Fibroblast of lung (primary cell): ENCODE measurements at regions not wholly inside any gene's neighbourhood (a gene's known extent, or its start where the extent isn't known, plus 50 kb on each side); places are given as distances from the start of the nearest gene placed in this dataset.

Experiments used
- DNase-seq, 2 donors: peaks; one replicate each; pipeline versions ENCODE4 v3.0.0 to v3.0.0-alpha.2; 2010; ENCODE audit warnings: low read depth in 2 of 2
- H2AFZ ChIP-seq: 2 replicates; pipeline ENCODE4 v1.5.1; 2012; ENCODE audit warnings: low read length, control low read depth, inconsistent platforms
- H3K27ac ChIP-seq: 2 replicates; pipeline ENCODE4 v1.5.1; 2011; ENCODE audit warnings: low read length, control low read depth; ENCODE audit not compliant: insufficient read depth
- H3K27me3 ChIP-seq: 2 replicates; pipeline ENCODE4 v1.5.1; 2011; ENCODE audit warnings: mild to moderate bottlenecking, low read length; ENCODE audit not compliant: control insufficient read depth, insufficient read depth
- H3K36me3 ChIP-seq: 2 replicates; pipeline ENCODE4 v1.5.1; 2011; ENCODE audit warnings: low read length; ENCODE audit not compliant: control insufficient read depth, insufficient read depth
- H3K4me1 ChIP-seq: 2 replicates; pipeline ENCODE4 v1.5.1; 2011; ENCODE audit warnings: low read length; ENCODE audit not compliant: control insufficient read depth, insufficient read depth; ENCODE audit errors: extremely low read depth
- H3K4me2 ChIP-seq: 2 replicates; pipeline ENCODE4 v1.5.1; 2011; ENCODE audit warnings: low read length, control low read depth; ENCODE audit not compliant: insufficient read depth; ENCODE audit errors: extremely low read depth
- H3K4me3 ChIP-seq, 4 experiments: fragments of 200-600 bp in 1 of 4; sonication (generic) in 1 of 4; replicated peaks in 1 of 4; 2 replicates each; pipeline ENCODE4 v1.5.1; 2011 to 2016; ENCODE audit warnings: low read length in 4 of 4, low read depth in 3 of 4, mild to moderate bottlenecking in 3 of 4, control low read depth in 2 of 4, inconsistent platforms in 1 of 4, mixed read lengths in 1 of 4; ENCODE audit not compliant: insufficient read depth in 1 of 4; ENCODE audit errors: control extremely low read depth in 1 of 4
- H3K79me2 ChIP-seq: 2 replicates; pipeline ENCODE4 v1.5.1; 2012; ENCODE audit warnings: mild to moderate bottlenecking, low read length, inconsistent platforms; ENCODE audit not compliant: control insufficient read depth, insufficient read depth
- H3K9ac ChIP-seq: 2 replicates; pipeline ENCODE4 v1.5.1; 2011; ENCODE audit warnings: mild to moderate bottlenecking, low read length, control low read depth; ENCODE audit not compliant: insufficient read depth
- H3K9me3 ChIP-seq: 2 replicates; pipeline ENCODE4 v1.5.1; 2012; ENCODE audit warnings: low read depth, low read length; ENCODE audit not compliant: control insufficient read depth, insufficient read depth
- H4K20me1 ChIP-seq: 2 replicates; pipeline ENCODE4 v1.5.1; 2011; ENCODE audit warnings: low read length; ENCODE audit not compliant: control insufficient read depth, insufficient read depth; ENCODE audit errors: extremely low read depth
- CTCF ChIP-seq, 2 donors: IDR thresholded peaks in 1 of 2; conservative IDR thresholded peaks in 1 of 2; 1 replicate in 1 of 2; 2 replicates in 1 of 2; pipeline ENCODE4 v1.5.1; 2011 to 2012; ENCODE audit warnings: low read length in 2 of 2, control low read depth in 1 of 2, inconsistent platforms in 1 of 2, low read depth in 1 of 2, mild to moderate bottlenecking in 1 of 2
- EZH2 ChIP-seq: IDR thresholded peaks from 2 replicates; pipeline ENCODE4 v1.5.1; 2012; ENCODE audit warnings: low read length, control low read depth, mild to moderate bottlenecking; ENCODE audit errors: missing control alignments

- H3K9me3 ChIP-seq: no peaks in the 10 kb centered on the region
- no peak overlapping the region for H3K9ac ChIP-seq
- H3K36me3 ChIP-seq: no peaks in the 10 kb centered on the region
- TF ChIP-seq CTCF (conservative IDR thresholded peaks at IDR 0.05 in 1 of 2, IDR thresholded peaks at IDR 0.05 in 1 of 2; ENCODE audit: low read depth in 1 of 2, low read length in 2 of 2) (no peak), EZH2 (no peak)
- no peaks in the 10 kb centered on the region for H4K20me1 ChIP-seq
- H3K4me2 ChIP-seq: no peak overlapping the region
- no peak for DNase-seq
- no peak overlapping the region for H3K27ac ChIP-seq
- H3K27me3 ChIP-seq: no peaks in the 10 kb centered on the region
- H3K4me3 ChIP-seq: no peak overlapping the region
- no peaks in the 10 kb centered on the region for H3K79me2 ChIP-seq
- no peaks in the 10 kb centered on the region for H3K4me1 ChIP-seq
- no peak overlapping the region for H2AFZ ChIP-seq
Observed at GRCh38 chr10:94043431-94043990, 49.8 kb downstream of the PLCE1 start.

GRCh38 chr10:94046098-94046497, 52.4 kb downstream of the PLCE1 start:
- H3K4me2 ChIP-seq: no peak overlapping the region
- TF ChIP-seq CTCF (conservative IDR thresholded peaks at IDR 0.05 in 1 of 2, IDR thresholded peaks at IDR 0.05 in 1 of 2; ENCODE audit: low read depth in 1 of 2, low read length in 2 of 2) (no peak), EZH2 (no peak)
- H3K27ac ChIP-seq: no peak overlapping the region
- H2AFZ ChIP-seq: no peak overlapping the region
- no peaks in the 10 kb centered on the region for H4K20me1 ChIP-seq
- no peaks in the 10 kb centered on the region for H3K4me1 ChIP-seq
- H3K4me3 ChIP-seq: no peak overlapping the region
- H3K9ac ChIP-seq: no peak overlapping the region
- H3K9me3 ChIP-seq: no peaks in the 10 kb centered on the region
- no peaks in the 10 kb centered on the region for H3K79me2 ChIP-seq
- H3K27me3 ChIP-seq: no peaks in the 10 kb centered on the region
- no peak for DNase-seq
- H3K36me3 ChIP-seq: no peaks in the 10 kb centered on the region

- H3K36me3 ChIP-seq: no peaks in the 10 kb centered on the region
- H3K27me3 ChIP-seq: no peaks in the 10 kb centered on the region
- no peak for TF ChIP-seq EZH2
- TF ChIP-seq CTCF (conservative IDR thresholded peaks at IDR 0.05 in 1 of 2, IDR thresholded peaks at IDR 0.05 in 1 of 2; ENCODE audit: low read depth in 1 of 2, low read length in 2 of 2): no peak
- no peak overlapping the region for H3K4me2 ChIP-seq
- H3K9me3 ChIP-seq: no peaks in the 10 kb centered on the region
- H4K20me1 ChIP-seq: no peaks in the 10 kb centered on the region
- H3K9ac ChIP-seq: no peak overlapping the region
- no peaks in the 10 kb centered on the region for H3K79me2 ChIP-seq
- no peaks in the 10 kb centered on the region for H3K4me1 ChIP-seq
- DNase-seq: no peak
- no peak overlapping the region for H3K4me3 ChIP-seq
- H2AFZ ChIP-seq: no peak overlapping the region
- no peak overlapping the region for H3K27ac ChIP-seq
Observed at GRCh38 chr10:94047293-94047692, 53.6 kb downstream of the PLCE1 start.
